Cardiac muscle cell (in vitro differentiated cells and primary cell): ENCODE measurements at regions not wholly inside any gene's neighbourhood (a gene's known extent, or its start where the extent isn't known, plus 50 kb on each side); places are given as distances from the start of the nearest gene placed in this dataset.

Experiments used
- DNase-seq, 2 donors: peaks; one replicate each; pipeline versions ENCODE4 v3.0.0 to v3.0.0-alpha.2; 2010 to 2017; ENCODE audit warnings: low read depth in 1 of 2, low spot score in 1 of 2
- H3K27ac ChIP-seq: fragments of 200-600 bp; sonication (generic); 2 replicates; pipeline ENCODE4 v1.5.1; 2016
- H3K27me3 ChIP-seq: fragments of 200-600 bp; sonication (generic); 2 replicates; pipeline ENCODE4 v1.6.0; 2016; ENCODE audit warnings: control low read depth
- H3K36me3 ChIP-seq: fragments of 200-600 bp; sonication (generic); 2 replicates; pipeline ENCODE4 v1.5.1; 2016; ENCODE audit warnings: control low read depth
- H3K4me1 ChIP-seq: fragments of 200-600 bp; sonication (generic); 2 replicates; pipeline ENCODE4 v1.8.1; 2017; ENCODE audit warnings: low read depth, mild to moderate bottlenecking, mixed run types
- H3K4me3 ChIP-seq: fragments of 200-600 bp; sonication (generic); 2 replicates; pipeline ENCODE4 v1.5.1; 2016; ENCODE audit warnings: mild to moderate bottlenecking
- H3K9me3 ChIP-seq: fragments of 200-600 bp; sonication (generic); 2 replicates; pipeline ENCODE4 v1.5.1; 2017; ENCODE audit warnings: low read depth, mild to moderate bottlenecking, control low read depth
- CTCF ChIP-seq: IDR thresholded peaks from 2 replicates; pipeline ENCODE4 v1.5.1; 2012; ENCODE audit warnings: low read depth, mild to moderate bottlenecking, low read length

GRCh38 chr10:7045891-7046599 is 364.8 kb downstream of the SFMBT2 start:
- no peak for TF ChIP-seq CTCF
- DNase-seq: no peak
- no peaks in the 10 kb centered on the region for H3K4me1 ChIP-seq

GRCh38 chr10:7043055-7043653 is 367.7 kb downstream of the SFMBT2 start:
- TF ChIP-seq CTCF: no peak
- Histone ChIP-seq H3K4me1 (no peaks in the 10 kb centered on the region), H3K9me3 (no peaks in the 10 kb centered on the region), H3K4me3 (no peak overlapping the region), H3K27me3 (no peaks in the 10 kb centered on the region), H3K36me3 (no peaks in the 10 kb centered on the region), H3K27ac (no peak overlapping the region)
- DNase-seq: no peak

More at GRCh38 chr10:7045891-7046599, 364.8 kb downstream of the SFMBT2 start:
- Histone ChIP-seq H3K27me3 (no peaks in the 10 kb centered on the region), H3K4me3 (no peak overlapping the region), H3K9me3 (no peaks in the 10 kb centered on the region), H3K36me3 (no peaks in the 10 kb centered on the region), H3K27ac (no peak overlapping the region)

GRCh38 chr10:7042419-7043054 is 368.3 kb downstream of the SFMBT2 start:
- Histone ChIP-seq H3K27me3 (no peaks in the 10 kb centered on the region), H3K27ac (no peak overlapping the region), H3K4me1 (no peaks in the 10 kb centered on the region), H3K4me3 (no peak overlapping the region), H3K36me3 (no peaks in the 10 kb centered on the region), H3K9me3 (no peaks in the 10 kb centered on the region)
- DNase-seq: no peak
- TF ChIP-seq CTCF: no peak

GRCh38 chr10:7042000-7042399 is 368.8 kb downstream of the SFMBT2 start:
- Histone ChIP-seq H3K4me3 (no peak overlapping the region), H3K9me3 (no peaks in the 10 kb centered on the region), H3K27me3 (no peaks in the 10 kb centered on the region), H3K4me1 (no peaks in the 10 kb centered on the region), H3K27ac (no peak overlapping the region), H3K36me3 (no peaks in the 10 kb centered on the region)
- no peak for TF ChIP-seq CTCF
- DNase-seq: no peak

GRCh38 chr10:7040681-7041080 is 370.2 kb downstream of the SFMBT2 start:
- no peaks in the 10 kb centered on the region for H3K27me3 ChIP-seq
- no peaks in the 10 kb centered on the region for H3K36me3 ChIP-seq
- H3K9me3 ChIP-seq: no peaks in the 10 kb centered on the region
- TF ChIP-seq CTCF: no peak
- H3K27ac ChIP-seq: no peak overlapping the region
- no peaks in the 10 kb centered on the region for H3K4me1 ChIP-seq
- H3K4me3 ChIP-seq: no peak overlapping the region
- no peak for DNase-seq
